ENCODE measurements at regions not wholly inside any gene's neighbourhood (a gene's known extent, or its start where the extent isn't known, plus 50 kb on each side); places are given as distances from the start of the nearest gene placed in this dataset.

DNA sequence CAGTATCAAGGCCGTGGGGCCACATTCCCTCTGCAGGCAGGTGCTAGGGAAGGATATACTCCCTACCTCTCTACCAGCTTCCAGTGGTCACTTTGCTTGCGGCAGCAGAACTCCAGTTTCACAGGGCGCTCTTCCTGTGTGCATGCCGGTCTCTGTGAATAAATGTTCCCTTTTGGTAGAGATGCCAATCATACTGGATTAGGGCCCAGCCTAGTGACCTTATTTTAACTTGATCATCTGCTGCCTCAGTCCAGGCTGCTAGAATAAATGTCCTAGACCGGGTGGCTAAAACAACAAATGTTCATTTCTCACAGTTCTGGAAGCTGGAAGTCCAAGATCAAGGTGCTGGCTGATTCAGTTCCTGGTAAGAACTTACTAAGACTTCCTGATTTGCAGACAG lies 198.8 kb upstream of the TMEM132C start:
- intact Hi-C loops (cut with DNase I): no loop called here
- ATAC-seq (no peak), DNase-seq (ENCODE audit: missing footprints) (no peak)

DNA sequence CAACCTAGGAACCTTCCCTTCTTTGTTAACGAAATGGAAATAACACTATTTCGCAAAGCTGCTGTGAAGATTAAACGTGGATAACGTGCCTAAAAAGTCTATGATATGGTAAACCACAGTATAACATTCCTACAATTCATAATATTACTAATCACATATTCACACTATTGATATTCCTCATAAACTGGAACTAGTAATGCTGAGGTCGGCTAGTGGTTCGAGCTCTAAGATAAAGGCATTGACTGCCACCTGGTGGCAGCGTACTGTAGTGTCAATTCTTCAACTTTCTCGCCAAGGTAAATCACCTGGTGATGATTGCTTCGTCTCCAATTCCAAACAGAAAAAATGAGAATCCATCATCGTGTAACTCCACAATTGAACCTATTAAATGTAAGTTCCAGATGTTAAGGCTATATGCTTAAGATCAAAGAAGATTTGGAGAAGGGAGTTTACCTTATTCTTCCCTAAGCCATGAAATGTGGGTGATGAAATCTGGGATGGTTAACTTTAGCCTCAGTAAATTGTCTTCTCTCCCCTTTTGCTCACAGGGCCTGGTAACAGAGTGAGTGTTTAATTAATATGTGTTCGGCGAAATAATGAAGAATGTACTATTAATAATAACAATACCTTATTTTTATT lies 197.5 kb upstream of the TMEM132C start:
- ATAC-seq (no peak), DNase-seq (ENCODE audit: missing footprints) (no peak)
- intact Hi-C loops (cut with DNase I): no loop called here

DNA sequence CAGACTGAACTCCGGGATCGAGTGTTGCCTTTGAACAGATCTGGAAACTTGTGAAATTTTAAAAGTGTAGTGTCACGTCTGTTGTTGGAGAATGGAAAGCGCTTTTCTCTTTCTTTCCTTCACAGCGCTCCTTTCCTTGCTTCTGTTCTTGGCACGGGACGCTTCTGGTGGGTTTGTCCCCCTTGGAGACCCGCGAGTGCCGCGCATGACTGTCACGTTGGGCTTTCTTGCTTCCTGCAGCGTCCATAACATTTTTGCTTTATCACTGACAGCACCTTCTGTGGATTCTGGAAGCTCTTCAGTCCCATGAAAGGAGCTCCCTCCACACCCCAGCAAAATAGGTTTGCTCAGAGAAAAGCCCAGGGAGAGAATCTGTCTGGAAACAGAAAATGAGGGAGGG lies 193.0 kb upstream of the TMEM132C start:
- ATAC-seq: no peak
- intact Hi-C loops (cut with DNase I): no loop called here

DNA sequence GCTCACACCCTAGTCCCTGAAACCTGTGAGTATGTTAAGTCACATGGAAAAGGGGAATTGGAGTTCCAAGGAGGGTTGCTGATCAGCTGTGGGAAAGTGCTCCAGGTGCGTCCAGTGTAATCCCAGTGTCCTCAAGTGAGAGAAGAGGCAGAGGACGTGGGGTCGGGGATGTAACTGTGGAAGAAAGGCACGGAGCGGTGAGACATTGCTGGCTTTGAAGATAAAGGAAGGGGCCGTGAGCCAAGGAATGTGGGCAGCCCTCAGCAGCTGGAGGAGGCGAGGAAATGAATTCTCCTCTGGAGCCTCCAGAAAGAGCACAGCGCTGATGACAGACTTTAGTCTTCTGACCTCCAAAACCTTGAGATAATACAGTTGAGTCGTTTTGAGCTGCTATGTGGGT lies 191.6 kb upstream of the TMEM132C start:
- ATAC-seq (no peak), DNase-seq (ENCODE audit: missing footprints) (no peak)
- intact Hi-C loops (cut with DNase I): no loop called here

More for the DNA sequence above, 193.0 kb upstream of the TMEM132C start:
- DNase-seq (ENCODE audit: missing footprints): no peak

DNA sequence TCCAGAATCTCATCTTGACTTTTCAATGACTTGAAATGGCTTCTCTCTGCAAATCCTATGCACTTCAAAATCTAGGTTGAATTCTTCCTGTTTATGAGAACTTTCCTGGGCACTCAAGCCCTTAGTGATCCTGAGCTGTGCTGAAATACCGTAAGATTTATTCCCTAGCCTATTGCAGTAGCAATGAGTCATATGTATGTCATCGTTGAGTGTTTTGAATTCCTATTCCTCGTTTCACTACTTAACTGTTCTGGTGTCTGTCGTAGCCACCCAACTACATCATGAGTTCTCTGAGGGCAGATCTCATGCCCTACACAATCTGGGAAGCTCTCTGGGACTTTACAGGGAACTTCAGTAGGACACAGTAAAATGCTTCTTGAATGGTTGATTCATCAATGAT lies 190.8 kb upstream of the TMEM132C start:
- intact Hi-C loops (cut with DNase I): no loop called here
- DNase-seq (ENCODE audit: missing footprints) (no peak), ATAC-seq (no peak)

DNA sequence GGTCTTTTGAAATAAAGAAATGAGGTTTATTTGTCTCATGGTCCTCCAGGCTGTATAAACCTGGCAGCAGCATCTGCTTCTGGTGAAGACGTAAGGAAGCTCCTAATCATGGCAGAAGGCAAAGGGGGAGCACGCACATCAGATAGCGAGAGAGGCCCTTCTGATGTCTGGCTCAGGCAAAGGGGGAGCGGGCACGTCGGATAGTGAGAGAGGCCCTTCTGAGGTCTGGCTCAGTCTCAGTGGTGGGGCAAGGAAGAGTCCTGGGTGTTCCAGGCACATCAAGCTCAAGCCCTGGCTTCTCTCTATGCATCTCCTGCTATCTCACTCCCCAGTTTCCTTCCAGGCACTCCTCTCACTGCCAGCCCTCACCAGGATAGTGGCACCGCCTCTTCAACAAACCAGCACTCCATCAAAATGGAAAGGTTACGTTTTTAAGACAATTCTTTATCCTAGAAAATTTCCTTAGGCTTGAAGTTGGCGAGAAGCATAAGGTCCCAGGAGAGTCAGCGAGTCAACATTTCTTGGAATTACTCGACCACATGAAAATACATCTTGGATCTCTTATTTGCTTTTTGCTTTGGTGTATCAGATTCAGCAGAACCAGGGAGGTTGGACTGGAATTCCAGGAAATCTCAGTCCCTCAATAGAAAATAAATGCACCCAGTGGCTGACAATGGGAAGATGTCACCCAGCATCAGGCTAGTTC lies 189.6 kb upstream of the TMEM132C start:
- ATAC-seq (no peak), DNase-seq (ENCODE audit: missing footprints) (peak; percentile 58)
- intact Hi-C loops (cut with DNase I): no loop called here

DNA sequence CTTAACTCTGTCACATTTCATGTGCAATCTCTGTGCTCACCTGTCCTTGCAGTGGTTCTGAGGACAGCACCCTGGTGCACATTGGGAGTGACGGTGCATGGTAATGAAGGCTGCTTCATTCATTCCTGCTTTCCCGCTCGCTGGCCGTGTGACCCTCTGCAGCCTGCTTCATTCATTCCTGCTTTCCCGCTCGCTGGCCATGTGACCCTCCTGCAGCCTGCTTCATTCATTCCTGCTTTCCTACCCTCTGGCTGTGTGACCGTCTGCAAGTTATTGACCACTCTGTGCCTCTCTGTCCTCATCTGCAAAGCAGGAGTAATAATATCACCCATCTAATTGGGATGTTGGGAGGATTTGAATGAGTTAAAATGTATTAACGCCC lies 189.1 kb upstream of the TMEM132C start:
- ATAC-seq (no peak), DNase-seq (ENCODE audit: missing footprints) (no peak)
- intact Hi-C loops (cut with DNase I): no loop called here

DNA sequence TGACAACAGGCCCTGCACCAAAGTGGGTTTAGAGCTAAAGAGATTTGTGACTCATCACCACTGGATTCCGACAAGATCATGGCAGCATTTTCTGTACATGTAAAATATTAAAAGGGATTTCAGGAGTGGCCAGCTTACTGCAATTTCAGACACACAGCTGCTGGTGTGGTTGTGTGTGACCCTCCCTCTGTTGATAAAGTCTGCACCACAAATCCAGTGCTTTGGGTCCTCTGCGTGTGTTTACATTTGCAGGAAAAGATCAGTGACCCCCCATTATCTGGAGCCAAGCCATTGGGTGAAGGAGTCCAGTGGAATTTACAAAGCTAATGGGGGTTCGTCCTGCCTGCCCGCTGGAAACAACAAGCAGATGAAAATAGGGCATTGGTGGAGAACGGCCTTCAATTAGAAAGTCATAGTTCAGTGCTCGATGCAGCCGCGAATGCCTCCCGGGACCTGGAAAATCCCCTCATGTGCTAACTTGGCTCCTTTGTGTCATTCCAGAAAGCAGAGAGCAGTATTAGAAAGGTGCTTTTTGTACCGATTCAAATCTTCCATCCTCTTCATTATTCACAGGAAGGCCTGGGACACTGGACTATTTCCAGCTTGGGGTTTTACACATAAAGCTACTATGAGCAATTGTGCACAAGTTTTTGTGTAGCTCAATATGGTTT lies 188.5 kb upstream of the TMEM132C start:
- ATAC-seq: no peak
- no peak for DNase-seq (ENCODE audit: missing footprints)
- intact Hi-C loops (cut with DNase I): no loop called here

DNA sequence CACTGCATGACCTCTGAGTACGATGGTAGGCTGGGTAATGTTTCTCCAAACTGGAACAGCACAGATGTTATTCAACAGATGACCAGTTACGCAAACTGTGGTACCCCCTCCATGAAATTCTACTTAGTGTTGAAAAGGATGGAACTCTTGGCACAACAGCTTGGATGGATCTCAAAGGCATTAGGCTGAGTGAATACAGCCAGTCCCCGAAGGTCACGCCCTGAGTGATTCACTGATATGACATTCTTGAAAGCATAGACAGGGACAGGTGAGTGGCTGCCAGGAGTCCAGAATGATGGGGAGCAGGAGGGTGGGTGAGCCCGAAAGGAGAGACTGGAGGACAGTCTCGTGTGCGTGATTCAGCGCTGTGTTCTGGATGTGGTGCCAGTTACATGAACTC lies 187.5 kb upstream of the TMEM132C start:
- intact Hi-C loops (cut with DNase I): no loop called here
- DNase-seq (ENCODE audit: missing footprints) (no peak), ATAC-seq (no peak)

DNA sequence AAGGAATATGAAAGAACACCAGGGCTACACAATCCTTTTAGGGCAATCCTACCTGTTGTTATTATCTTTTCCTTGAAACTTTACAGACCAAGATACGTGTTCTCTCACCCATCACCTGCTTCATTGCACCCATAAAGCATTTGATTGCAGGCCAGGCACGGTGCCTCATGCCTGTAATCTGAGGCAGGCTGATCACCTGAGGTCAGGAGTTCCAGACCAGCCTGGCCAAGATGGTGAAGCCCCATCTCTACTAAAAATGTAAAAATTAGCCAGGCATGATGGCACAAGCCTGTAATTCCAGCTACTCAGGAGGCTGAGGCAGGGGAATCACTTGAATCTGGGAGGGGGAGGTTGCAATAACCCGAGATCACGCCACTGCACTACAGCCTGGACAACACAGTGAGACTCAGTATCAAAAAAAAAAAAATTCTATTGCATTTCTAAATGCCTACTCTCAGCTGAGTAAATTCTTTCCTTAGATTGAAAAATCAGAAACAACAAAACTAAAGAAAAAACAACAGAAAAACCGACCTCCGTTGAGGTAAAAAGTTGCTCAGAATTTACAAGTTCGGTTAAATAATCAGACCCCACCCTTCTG lies 183.7 kb upstream of the TMEM132C start:
- intact Hi-C loops (cut with DNase I): no loop called here
- ATAC-seq (no peak), DNase-seq (ENCODE audit: missing footprints) (no peak)

DNA sequence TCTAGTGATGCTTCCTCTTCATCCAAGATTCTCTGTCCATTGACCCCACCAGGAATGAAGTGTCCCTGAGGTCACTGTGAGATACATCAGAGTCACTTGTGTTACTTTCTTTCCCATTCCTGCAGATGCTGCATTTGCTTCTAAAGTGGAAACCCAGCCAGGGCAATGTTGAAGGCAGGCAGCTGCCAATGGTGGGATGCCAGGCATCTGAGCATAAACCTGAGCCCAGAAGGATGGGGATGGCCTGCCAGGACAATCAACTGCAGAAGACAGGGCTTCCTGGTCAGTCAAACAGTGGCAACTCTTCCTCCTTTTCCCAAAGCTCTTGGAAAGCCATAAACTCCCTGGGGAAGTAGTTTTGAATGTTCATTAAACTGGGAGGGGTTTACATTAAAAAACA lies 178.0 kb upstream of the TMEM132C start:
- intact Hi-C loops (cut with DNase I): no loop called here
- DNase-seq (ENCODE audit: missing footprints) (no peak), ATAC-seq (no peak)

DNA sequence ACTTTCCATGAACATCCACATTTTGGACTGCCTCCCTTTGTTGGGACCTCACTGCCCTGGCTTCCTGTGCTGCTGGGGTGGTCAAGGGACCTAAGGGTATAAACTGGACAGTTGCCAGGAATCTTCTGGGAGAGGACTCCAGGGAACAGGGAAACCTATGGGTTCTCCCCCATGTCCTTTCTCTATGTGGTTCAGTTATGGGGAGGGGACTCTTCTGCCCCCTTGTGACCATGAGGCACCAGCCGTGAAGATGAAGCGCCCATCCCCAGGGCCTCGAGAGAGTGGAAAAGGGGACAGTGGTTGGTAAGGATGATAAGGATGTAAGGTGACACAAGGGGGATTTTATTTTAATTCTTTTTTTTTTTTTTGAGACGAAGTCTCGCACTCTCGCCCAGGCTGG lies 177.0 kb upstream of the TMEM132C start:
- DNase-seq (ENCODE audit: missing footprints) (no peak), ATAC-seq (no peak)
- intact Hi-C loops (cut with DNase I): no loop called here

DNA sequence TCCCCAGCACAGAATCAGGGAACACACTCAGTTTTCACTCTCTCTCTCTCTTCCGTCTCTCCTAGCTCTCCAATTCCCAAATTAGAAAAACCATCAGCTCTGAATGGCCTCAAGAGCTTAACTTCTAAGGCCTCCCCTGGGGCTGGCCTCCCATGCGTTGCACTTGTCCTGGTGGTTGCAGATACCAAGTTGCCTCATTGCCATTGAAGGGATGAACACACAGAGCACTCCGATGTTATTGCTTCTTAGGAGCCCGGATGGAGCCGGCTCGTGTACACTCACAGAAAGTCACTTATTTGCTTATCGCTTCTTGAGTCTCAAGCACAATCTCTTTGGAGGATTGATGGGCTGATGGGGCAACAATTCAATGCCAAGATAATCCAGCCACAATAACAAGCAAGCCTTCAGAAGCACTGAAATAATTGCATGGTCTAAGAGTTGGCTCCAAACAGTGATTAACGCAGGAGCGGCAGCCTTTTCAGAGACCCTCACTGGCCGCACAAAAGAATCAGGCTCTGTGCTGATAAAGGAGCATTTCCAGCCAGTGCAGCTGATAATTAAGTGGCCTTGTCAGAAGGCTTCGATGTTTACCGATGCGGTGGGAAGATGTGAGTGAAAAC lies 175.8 kb upstream of the TMEM132C start:
- intact Hi-C loops (cut with DNase I): no loop called here
- ATAC-seq: no peak
- no peak for DNase-seq (ENCODE audit: missing footprints)

DNA sequence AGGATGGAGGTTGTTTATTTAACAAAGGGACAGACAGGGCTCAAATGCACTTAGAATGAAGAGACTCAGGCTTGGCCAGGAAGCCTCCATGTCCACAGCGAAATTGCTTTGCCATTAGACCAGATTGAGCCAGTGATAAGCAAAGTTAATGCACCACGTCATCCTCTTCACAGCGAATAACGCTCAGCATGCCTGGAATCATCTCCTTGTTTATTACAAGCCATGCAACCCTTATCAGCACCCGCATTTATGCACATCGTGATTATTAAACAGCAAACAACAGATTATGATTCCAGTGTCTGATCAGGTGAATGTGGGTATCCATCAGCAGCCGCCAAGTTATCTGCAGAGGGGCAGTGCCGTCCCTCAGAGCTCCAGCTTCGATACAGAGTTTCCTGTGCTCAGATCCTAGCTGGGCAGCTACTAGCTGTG lies 175.0 kb upstream of the TMEM132C start:
- intact Hi-C loops (cut with DNase I): no loop called here
- DNase-seq (ENCODE audit: missing footprints) (no peak), ATAC-seq (no peak)

DNA sequence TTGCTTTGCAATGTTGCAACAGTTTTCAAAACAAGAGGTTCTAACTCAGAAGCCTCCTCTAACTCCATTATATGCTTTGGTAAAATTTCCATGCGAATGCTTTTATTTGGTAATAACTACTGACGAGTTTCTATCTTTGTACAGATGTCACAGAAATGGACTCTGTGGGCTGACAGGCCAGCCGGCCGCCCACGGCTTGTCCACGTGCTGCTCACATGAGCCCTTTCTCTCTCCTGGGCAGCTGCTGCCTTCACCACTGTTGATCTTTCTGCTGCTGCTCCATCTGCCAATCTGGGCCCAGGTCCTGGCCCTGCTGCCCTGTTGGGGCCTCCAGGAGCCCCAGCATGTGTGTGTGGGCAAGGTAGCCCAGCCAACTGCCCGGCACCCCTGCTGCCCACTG lies 168.2 kb upstream of the TMEM132C start:
- intact Hi-C loops (cut with DNase I): no loop called here
- DNase-seq (ENCODE audit: missing footprints): no peak
- ATAC-seq: no peak

DNA sequence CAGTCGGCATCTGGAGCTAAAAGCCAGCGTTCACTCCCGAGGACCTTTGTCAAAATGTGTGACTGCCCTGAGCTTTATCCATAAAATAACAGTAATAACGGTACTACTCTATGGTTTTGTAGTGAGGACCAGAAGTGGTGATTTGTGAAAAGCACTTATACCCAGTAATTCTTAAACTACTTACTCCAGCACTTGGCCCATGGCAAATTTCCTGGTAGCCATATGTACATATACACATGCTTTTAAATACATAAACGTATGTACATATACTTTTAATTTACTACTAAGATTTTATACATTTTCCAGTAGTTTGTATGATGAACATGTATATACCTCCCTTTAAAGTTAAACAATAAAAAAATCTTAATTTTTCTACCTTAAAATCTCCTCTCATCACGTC lies 163.8 kb upstream of the TMEM132C start:
- intact Hi-C loops (cut with DNase I): no loop called here

DNA sequence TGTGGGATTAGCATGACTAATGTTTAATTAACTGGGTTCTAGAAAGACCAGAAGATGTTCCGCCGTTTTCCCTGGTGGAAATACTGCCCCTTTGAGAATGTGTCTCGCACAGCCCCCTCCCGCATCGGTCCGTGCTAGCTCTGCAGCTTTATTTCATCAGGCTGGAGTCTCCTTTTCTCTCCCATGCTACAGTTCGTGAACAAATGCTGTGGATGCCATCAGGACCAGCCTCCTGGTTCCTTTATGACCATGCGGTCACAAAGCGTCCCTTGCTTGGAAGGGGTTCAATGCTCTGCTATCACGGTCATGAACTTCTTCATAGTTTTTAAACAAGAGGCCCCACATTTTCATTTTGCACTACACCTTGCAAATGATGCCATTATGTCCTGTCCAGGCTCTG lies 157.7 kb upstream of the TMEM132C start:
- no peak for DNase-seq (ENCODE audit: missing footprints)
- intact Hi-C loops (cut with DNase I): no loop called here
- no peak for ATAC-seq

More for the DNA sequence above, 163.8 kb upstream of the TMEM132C start:
- DNase-seq (ENCODE audit: missing footprints): no peak
- ATAC-seq: no peak

DNA sequence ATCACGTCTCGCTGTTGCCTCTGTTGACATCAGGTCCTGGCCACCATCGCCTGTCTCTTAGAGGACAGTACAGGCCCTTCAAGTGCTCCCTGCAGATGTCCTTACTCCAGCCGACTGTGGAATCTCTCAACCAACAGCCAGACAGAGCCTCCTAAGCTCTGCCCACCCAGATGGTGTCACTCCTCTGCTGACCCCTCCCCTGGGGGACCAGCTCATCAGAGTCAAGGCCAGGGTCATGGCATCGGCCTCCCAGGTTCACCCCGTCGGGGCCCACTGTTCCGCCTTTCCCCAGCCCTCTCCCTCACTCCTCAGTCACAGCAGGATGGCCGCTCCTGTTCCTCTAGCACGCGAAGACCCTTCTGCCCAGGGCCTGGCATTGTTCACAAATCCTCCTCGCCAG lies 157.3 kb upstream of the TMEM132C start:
- DNase-seq (ENCODE audit: missing footprints) (no peak), ATAC-seq (no peak)
- intact Hi-C loops (cut with DNase I): no loop called here

DNA sequence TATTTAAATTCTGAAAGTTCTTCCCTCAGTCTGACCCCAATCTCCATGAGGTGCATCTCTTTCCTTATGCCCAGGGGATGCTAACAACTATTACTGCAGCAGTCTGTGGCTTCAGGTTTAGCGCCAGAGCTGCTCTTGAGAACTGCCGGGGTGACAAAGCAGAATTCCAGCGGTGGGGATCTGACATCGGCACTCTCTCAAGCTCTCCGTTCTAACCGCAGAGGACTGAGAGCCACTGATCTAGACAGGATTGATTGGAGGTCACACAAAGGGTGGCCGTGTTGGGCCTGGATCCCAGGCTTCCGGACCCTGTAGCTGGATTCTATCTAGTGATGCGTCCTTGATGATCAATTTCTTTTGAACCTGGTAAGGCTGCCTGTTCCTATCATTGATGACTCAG lies 155.6 kb upstream of the TMEM132C start:
- intact Hi-C loops (cut with DNase I): no loop called here
- ATAC-seq: no peak
- no peak for DNase-seq (ENCODE audit: missing footprints)

DNA sequence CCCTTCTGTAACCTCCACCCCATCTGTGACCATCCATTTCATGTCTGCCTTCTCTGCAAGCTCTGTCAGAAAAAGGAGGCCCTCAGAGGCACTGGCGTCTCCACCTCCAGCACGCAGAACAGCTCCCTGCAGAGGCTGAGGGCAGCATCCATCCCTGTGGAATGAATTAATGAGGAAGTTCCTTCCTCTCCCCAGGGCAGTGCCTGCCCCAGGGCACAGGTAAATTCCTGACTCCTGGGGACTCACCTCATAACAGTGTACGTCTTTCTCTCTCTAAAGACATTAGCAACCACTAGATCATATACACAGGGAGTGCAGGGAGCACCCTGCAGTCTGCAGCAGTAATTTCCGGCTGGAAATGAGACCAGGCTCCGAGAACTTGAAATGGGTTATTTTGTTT lies 155.0 kb upstream of the TMEM132C start:
- DNase-seq (ENCODE audit: missing footprints): no peak
- ATAC-seq: no peak
- intact Hi-C loops (cut with DNase I): no loop called here
